NB4 (cell line): ENCODE measurements at regions not wholly inside any gene's neighbourhood (a gene's known extent, or its start where the extent isn't known, plus 50 kb on each side); places are given as distances from the start of the nearest gene placed in this dataset.

ENCODE experiments used
- DNase-seq: peaks from one replicate; pipeline ENCODE4 v3.0.0; 2010; ENCODE audit warnings: low read depth
- H3K4me3 ChIP-seq: one replicate; pipeline ENCODE4 v1.5.1; 2011; ENCODE audit warnings: mild to moderate bottlenecking, low read depth, low read length, moderate library complexity
- MYC ChIP-seq: IDR thresholded peaks from 2 replicates; pipeline ENCODE4 v1.6.1; 2011; ENCODE audit warnings: low read depth, low read length
- POLR2A ChIP-seq: IDR thresholded peaks from 2 replicates; pipeline ENCODE4 v1.6.1; 2011; ENCODE audit warnings: mild to moderate bottlenecking; ENCODE audit not compliant: insufficient read length; ENCODE audit errors: extremely low read depth
- TF ChIP-seq, protein P1 (sequence below): IDR thresholded peaks from one replicate; pipeline ENCODE4 v1.5.1; 2012; ENCODE audit warnings: low read depth, low read length
- TF ChIP-seq, protein P2 (sequence below): IDR thresholded peaks from 2 replicates; pipeline ENCODE4 v1.6.1; 2011; ENCODE audit warnings: low read depth, low read length

DNA sequence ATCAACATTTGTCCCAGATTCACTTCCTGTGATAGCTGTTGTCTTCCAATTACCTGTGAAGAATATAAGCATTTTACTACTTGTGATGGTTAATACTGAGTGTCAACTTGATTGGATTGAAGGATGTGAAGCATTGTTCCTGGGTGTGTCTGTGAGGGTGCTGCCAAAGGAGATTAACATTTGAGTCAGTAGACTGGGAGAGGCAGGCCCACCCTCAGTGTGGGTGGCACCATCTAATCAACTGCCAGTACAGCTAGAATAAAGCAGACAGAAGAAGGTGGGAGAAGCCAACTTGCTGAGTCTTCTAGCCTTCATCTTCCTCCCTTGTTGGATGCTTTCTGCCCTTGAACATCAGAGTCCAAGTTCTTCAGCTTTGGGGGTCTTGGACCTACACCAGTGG lies 660.4 kb upstream of the GOT2 start:
- TF ChIP-seq, protein P1, sequence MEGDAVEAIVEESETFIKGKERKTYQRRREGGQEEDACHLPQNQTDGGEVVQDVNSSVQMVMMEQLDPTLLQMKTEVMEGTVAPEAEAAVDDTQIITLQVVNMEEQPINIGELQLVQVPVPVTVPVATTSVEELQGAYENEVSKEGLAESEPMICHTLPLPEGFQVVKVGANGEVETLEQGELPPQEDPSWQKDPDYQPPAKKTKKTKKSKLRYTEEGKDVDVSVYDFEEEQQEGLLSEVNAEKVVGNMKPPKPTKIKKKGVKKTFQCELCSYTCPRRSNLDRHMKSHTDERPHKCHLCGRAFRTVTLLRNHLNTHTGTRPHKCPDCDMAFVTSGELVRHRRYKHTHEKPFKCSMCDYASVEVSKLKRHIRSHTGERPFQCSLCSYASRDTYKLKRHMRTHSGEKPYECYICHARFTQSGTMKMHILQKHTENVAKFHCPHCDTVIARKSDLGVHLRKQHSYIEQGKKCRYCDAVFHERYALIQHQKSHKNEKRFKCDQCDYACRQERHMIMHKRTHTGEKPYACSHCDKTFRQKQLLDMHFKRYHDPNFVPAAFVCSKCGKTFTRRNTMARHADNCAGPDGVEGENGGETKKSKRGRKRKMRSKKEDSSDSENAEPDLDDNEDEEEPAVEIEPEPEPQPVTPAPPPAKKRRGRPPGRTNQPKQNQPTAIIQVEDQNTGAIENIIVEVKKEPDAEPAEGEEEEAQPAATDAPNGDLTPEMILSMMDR, result no peak
- TF ChIP-seq, protein P2, sequence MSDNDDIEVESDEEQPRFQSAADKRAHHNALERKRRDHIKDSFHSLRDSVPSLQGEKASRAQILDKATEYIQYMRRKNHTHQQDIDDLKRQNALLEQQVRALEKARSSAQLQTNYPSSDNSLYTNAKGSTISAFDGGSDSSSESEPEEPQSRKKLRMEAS, result no peak
- TF ChIP-seq POLR2A (no peak), MYC (no peak)
- H3K4me3 ChIP-seq, result no peak overlapping the region
- DNase-seq, result no peak

DNA sequence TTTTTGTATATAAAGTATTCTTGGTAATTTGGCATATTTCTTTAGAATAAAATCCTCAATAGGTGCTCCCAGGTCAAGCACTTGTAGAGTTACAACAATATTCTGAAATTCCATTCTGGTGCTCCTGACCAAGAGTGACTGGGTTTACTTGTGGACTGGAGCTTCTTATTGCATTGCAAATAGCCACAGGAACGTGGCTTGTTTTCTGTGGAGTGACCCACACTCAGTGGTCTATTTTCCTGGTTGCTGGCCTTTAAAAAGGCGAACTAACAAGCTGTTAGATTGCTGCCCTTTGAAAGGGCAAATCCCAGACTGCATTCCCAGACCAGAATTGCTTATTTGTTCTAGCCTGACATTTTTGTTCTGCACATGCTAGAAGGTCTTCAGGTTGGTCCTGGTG lies 658.8 kb upstream of the GOT2 start:
- TF ChIP-seq MYC (no peak), POLR2A (no peak)
- TF ChIP-seq, protein P1, result no peak
- TF ChIP-seq, protein P2, result no peak

DNA sequence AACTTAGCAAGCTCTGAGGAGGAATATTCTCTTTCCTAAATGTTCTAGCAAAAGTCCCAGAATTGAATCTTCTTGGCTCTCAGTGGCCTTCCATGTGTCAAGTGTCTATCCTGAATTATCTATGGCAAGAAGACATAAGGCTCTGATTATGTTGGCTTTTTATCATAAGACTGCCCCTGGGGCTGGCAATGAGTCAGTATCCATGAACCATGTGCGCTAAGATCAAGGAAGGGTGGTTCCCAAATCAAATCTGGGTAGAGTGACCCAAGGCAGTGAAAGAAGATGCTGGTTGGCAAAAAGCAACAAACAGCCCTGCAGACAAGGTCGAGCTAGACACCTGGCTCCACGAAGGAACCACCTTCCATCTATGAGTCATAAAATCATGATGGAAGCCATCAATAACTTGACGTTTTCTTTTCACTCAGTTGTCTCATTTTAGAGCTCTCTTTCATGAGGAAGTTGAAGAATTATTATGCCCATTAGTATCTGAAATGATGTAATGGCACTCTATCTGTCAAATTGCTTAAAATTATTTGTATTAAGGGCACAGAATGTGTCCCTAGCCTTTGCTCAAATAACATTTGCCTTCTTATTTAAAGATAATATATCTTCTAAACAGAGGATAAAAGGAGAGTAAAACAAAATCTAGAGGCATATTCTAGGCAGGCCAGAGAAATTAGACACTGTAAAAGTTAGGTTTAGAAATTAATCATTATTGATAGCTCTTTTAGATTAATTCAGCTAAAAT lies 657.7 kb upstream of the GOT2 start:
- TF ChIP-seq MYC (no peak), POLR2A (no peak)
- TF ChIP-seq, protein P2, result no peak
- TF ChIP-seq, protein P1, result no peak

More for the DNA sequence above, 658.8 kb upstream of the GOT2 start:
- DNase-seq, result no peak
- no peak overlapping the region for H3K4me3 ChIP-seq

DNA sequence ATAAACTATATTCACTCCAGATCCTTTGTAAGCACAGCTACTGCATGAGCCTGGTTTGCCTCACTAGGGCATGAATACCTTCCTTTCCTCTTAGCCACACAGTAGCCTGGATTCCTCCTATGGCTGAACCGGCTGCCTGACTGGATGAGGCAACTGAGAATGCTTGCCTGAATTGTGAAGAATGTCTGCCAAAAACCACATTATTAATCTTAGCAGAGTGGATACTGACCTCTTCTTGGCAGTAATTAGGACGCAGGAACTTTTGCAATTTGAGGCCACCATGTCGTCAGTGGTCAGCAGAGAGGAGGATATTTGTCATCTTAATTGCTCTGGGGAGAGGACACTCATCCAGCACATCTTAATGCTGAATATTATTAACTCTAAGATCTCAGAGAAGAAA lies 651.8 kb upstream of the GOT2 start:
- H3K4me3 ChIP-seq, result no peak overlapping the region
- no peak for DNase-seq
- no peak for TF ChIP-seq MYC
- TF ChIP-seq, protein P2, result no peak
- TF ChIP-seq, protein P1, result no peak
- TF ChIP-seq POLR2A, result no peak

More for the DNA sequence above, 657.7 kb upstream of the GOT2 start:
- H3K4me3 ChIP-seq, result no peak overlapping the region
- DNase-seq, result no peak

DNA sequence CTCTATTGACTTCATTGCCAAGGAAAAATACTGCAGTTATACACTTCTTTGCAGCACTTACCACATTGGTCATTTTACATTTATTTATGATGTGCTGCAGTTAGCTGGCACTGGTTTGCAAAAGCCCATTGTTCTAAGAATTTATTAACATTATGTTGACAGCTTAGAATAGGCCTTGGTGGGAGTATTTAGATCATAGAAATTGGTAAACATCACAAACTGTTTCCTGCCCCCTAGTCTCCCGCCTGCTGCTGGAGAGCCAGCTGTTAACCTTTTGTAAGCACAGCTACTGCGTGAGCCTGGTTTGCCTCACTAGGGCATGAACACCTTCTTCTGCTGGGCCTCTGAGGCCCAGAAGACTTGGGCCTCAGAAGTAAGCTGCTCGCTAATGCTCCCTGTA lies 651.4 kb upstream of the GOT2 start:
- no peak overlapping the region for H3K4me3 ChIP-seq
- no peak for DNase-seq
- TF ChIP-seq, protein P2, result no peak
- TF ChIP-seq, protein P1, result no peak
- no peak for TF ChIP-seq MYC
- TF ChIP-seq POLR2A, result no peak
